Stomach (tissue), 4 donors: ENCODE measurements at regions not wholly inside any gene's neighbourhood (a gene's known extent, or its start where the extent isn't known, plus 50 kb on each side); places are given as distances from the start of the nearest gene placed in this dataset.
"Not testable (repeated sequence)": the region's sequence is repeated elsewhere in the genome, so short reads cannot be mapped to it uniquely, and the experiment has no call there.

Experiments
- CTCF ChIP-seq, 7 experiments: fragments of 450-650 bp in 4 of 7; fragments of 200-600 bp in 3 of 7; sonication (generic) in 3 of 7; IDR thresholded peaks; one replicate each; pipeline ENCODE4 v1.5.1; 2016 to 2019; ENCODE audit warnings: antibody characterized with exemption in 7 of 7, control low read depth in 2 of 7, mild to moderate bottlenecking in 1 of 7
- EP300 ChIP-seq: sonication (generic); formaldehyde crosslinking; IDR thresholded peaks from one replicate; pipeline ENCODE4 v1.6.1; 2017; ENCODE audit warnings: antibody characterized with exemption
- POLR2A ChIP-seq, 4 donors: fragments of 450-650 bp; IDR thresholded peaks; one replicate each; pipeline ENCODE4 v1.6.1; 2016; ENCODE audit warnings: antibody characterized with exemption in 4 of 4, control low read depth in 2 of 4, mild to moderate bottlenecking in 1 of 4, moderate library complexity in 1 of 4
- POLR2AphosphoS5 ChIP-seq, 3 donors: sonication (generic); formaldehyde crosslinking; IDR thresholded peaks; one replicate each; pipeline ENCODE4 v1.6.1; 2016; ENCODE audit warnings: antibody characterized with exemption in 3 of 3

- not testable (repeated sequence) for TF ChIP-seq EP300; POLR2A (IDR thresholded peaks at IDR 0.05); CTCF (IDR thresholded peaks at IDR 0.05); POLR2AphosphoS5 (IDR thresholded peaks at IDR 0.05)
Measured at GRCh38 chr1:29400203-29400602, 163.9 kb downstream of the PTPRU start.
